Fibroblast of lung (primary cell): ENCODE measurements at regions not wholly inside any gene's neighbourhood (a gene's known extent, or its start where the extent isn't known, plus 50 kb on each side); places are given as distances from the start of the nearest gene placed in this dataset.

Experiments
- CTCF ChIP-seq, 2 donors: IDR thresholded peaks in 1 of 2; conservative IDR thresholded peaks in 1 of 2; 1 replicate in 1 of 2; 2 replicates in 1 of 2; pipeline ENCODE4 v1.5.1; 2011 to 2012; ENCODE audit warnings: low read length in 2 of 2, control low read depth in 1 of 2, inconsistent platforms in 1 of 2, low read depth in 1 of 2, mild to moderate bottlenecking in 1 of 2
- EZH2 ChIP-seq: IDR thresholded peaks from 2 replicates; pipeline ENCODE4 v1.5.1; 2012; ENCODE audit warnings: low read length, control low read depth, mild to moderate bottlenecking; ENCODE audit errors: missing control alignments

DNA sequence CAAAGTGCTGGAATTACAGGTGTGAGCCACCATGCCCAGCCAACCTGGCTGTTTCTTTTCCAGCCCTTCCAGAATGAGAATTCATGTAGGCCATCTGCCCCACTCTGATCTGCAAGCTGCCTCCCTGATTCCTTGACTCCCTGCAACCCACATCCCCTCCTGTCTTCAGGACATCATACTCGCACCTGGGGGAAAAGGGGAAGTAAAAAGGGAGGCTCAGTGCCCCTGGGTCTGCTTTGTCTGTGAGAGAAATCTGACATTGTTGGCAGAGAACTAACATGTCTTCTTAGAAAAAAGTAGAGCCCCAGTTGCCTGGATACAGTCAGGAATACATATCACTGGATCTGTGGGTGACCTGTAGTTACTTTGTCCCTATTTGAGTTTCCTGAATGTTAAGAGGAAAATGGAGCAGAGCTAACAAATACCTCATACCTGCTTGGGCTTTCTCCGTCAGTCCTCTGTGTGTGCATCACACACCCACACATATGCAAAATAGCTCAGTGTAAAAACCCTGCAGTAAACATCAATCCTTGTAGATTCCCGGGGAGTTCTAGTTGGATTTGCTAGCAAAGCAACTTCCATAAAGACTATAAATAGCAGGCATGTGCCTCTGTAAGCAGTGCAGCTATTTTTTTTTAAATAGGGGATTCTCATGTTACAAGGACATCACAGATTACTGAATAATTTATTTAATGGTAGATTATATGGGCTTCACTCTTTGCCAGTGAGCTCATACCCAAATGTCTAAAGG lies 62.9 kb downstream of the TEX35 start:
- no peak for TF ChIP-seq CTCF (conservative IDR thresholded peaks at IDR 0.05 in 1 of 2, IDR thresholded peaks at IDR 0.05 in 1 of 2; ENCODE audit: low read depth in 1 of 2, low read length in 2 of 2)
- TF ChIP-seq EZH2 = no peak
